ENCODE measurements at regions not wholly inside any gene's neighbourhood (a gene's known extent, or its start where the extent isn't known, plus 50 kb on each side); places are given as distances from the start of the nearest gene placed in this dataset.
A peak's percentile ranks its signal among the peaks of the same experiment; 100 is the strongest.
"Not testable (repeated sequence)": the region's sequence is repeated elsewhere in the genome, so short reads cannot be mapped to it uniquely, and the experiment has no call there.

DNA sequence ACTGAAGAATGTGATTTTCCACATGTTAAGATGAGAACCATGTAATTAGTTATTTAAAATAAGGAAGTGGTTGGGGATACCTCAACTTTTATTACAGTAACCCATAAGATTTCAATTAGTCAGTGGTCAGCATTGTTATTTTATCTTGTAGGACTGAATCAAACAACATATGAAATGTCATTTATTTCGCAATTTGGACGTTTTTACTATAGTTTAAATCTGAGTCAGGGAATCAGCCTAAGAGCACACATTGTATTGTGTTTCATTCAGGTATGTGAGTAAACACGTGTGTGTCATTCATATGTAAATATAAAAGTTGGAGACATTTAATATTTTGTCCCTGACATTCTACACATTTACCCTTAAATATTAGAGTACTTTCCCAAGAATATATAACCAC lies 1418.7 kb downstream of the GRIK2 start:
- DNase-seq: no peak

DNA sequence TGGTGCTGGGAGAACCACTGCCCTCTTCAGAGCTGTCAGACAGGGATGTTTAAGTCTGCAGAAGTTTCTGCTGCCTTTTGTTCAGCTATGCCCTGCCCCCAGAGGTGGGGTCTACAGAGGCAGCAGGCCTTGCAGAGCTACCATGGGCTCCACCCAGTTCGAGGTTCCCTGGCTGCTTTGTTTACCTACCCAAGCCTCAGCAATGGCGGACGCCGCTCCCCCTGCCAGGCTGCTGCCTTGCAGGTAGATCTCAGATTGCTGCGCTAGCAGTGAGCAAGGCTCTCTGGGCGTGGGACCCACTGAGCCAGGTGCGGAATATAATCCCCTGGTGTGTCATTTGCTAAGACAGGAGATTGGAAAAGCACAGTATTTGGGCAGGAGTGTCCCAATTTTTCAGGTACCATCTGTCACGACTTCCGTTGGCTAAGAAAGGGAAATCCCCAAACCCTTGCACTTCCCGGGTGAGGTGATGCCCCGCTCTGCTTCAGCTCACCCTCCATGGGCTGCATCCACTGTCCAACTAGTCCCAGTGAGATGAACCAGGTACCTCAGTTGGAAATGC lies 1415.5 kb downstream of the GRIK2 start:
- DNase-seq: not testable (repeated sequence)

DNA sequence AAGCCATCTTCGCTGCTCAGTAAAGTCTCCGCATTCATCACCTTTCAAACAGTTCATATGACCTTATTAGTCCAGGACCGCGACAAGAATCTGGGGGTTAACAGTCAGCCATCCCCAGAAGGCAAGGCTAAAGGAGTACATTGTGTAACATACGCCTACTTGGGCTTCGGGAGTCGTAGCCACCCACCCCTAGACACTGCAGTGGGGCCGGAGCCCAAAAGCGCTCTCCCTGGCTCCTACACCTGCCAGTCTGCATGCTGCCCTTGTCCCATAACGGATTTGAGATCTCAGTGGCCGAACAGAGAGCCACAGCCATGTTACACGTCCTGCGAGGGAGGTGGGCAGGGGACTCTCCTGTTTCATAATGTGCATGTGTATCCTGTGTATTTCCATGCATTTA lies 1405.5 kb downstream of the GRIK2 start:
- DNase-seq: no peak

DNA sequence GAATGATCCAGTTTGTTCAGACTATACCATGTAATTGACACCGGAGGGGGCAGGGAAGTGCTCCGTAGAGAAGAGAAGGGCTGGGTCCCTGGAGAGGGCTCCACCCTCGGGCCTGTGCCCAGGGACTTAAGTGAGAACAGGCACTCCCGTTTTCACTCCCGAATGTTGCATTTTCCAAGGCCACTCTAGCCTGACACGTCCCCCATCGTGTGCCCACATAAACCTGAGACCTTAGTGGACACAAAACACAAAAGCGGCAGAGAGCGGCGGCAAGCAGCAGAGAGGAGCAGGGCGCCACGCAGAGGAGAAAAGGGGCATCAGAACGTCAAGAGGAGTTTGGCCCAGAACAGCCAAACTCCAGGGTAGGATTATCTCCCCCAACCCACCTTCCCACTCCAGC lies 1405.1 kb downstream of the GRIK2 start:
- peak in 1 of 3 experiments; percentile 4 for DNase-seq

DNA sequence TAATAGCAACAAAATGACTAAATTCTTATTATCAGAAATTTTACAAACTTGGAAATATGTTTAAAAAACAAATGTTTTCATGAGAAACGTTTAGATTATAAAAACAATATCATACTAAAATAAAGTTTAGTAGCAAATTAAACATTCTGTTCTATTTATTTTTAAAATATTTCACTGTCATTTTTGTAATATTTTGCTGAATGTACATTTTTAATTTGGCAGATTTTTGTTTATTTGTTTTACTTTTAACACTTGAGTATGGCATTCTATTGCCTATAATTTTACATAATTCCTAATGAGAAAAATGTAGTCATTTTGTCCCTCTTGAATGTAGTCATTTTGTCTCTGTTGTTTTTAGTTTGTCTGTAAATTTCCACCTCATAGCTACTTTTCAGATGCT lies 1400.2 kb downstream of the GRIK2 start:
- no peak for DNase-seq

DNA sequence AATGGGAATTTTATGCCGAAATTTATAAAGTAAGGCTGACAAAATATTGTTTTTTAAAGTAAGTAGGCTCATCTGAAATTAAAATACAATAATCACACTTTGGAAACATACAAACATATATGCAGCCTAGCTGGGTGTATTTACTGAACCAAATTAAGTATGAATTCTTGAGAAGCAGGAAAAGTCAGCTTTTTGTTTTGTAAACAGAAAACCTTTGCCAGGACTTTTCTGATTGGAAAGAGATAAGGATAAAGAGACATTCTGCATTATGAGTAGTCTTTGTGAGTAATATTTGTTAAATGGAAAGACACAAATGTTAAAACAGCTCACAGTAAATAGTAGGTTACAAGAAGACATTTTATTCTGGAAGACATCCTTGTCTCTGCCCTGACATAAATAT lies 1380.8 kb downstream of the GRIK2 start:
- no peak for DNase-seq

DNA sequence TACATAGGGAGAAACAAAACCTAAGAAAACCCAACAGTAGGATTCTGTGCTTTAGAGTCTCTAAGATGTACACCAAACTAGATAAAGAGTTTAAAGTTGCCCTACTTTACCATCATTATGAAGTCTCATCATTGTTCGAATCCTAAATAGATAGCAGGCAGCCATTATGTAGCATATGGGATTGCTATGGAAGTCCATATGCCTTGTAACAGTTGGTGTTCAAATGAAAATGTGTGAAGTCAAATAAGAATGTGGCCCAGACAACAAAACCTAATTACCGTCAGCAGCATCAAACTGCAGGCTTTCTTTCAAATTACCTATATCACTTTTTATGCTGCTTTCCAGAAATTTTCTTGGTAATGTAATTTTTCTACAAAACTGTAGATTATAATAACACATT lies 1380.1 kb downstream of the GRIK2 start:
- no peak for DNase-seq

- no peak for DNase-seq
Observed at GRCh38 chr6:102766963-102767362, 1373.5 kb downstream of the GRIK2 start.

DNA sequence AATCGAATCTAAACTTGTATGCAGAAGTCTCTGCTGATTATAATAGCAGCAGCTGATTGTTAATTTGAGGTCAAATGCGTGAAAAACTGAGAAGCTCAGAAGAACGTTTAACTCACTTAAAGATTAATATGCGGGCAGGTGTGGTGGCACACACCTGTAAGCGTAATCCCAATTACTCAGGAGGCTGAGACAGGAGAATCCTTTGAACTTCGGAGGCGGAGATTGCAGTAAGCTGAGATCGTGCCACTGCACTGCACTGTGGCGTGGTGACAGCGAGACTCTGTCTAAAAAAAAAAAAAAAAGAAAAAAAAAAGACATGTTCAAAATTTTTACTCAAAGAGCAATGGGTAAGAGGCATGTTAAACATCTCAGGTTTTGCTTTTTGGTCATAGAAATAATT lies 1370.8 kb downstream of the GRIK2 start:
- DNase-seq: no peak

DNA sequence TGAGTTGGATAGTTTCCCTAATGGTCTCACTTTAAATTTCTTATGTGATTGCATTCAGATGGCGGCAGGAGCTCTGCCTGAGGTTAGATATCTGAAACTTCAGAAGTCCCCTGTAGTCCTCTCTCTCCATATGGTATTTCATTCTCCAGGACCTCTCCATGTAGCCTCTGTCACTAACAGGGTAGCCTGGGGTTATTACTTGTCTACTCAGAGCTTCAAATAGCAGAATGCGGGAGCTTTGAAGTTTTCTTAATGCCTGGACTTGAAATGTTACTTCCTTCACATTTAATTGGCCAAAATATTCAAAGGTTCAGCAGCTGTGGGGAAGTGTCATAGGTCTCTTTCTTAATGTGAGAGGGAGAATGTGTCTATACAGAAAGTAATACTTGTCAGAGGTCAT lies 1370.4 kb downstream of the GRIK2 start:
- DNase-seq: no peak

GRCh38 chr6:102761872-102762271 lies 1368.4 kb downstream of the GRIK2 start:
- no peak for DNase-seq

DNA sequence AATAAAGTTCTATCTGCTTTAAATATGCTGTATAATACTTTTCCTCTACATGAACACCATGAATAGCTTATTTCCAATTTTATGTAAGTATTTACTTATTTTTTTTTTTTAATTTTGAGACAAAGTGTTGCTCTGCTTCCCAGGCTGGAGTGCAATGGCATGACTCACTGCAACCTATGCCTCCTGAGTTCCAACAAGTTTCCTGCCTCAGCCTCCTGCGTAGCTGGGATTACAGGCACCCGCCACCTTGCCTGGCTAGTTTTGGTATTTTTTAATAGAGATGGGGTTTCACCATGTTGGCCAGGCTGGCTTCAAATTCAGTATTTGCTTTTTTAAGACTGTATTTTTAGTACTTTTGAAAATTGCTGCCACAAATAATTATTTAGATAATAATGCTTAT lies 1365.9 kb downstream of the GRIK2 start:
- DNase-seq: no peak

- DNase-seq: not testable (repeated sequence)
Observed at GRCh38 chr6:102758536-102758935, 1365.0 kb downstream of the GRIK2 start.

DNA sequence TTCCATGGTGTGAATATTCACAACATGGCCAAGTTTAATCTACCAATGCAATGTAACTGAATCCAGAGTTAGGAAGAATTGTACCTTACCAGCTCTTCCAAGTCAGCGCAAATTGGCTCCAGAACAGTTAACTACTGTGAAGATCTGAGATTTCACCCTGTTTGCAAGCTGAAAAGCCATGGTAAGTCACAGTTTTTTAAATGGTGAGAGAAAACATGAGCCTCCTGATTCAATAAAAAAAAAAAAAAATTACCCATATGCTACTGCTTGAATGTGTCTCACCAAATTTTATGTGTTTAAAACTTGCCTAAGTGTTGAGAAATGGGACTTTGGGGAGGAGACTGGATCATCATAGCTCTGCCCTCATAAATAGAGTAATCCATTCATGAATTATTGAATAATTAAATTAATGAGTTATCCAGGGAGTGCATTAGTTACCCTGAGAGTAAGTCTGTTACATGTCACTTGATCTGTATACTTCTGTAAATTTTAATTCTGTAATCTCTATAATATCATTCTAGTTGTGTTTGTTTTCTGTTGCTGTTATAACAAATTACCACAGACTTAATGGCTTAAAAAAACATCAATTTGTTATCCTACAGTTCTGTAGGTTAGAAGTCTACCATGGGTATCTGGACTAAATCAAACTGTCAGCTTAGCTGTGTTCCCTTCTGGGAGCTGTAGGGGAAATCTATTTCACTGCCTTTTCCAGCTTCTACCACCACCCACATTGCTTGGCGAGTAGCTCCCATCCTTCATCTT lies 1355.9 kb downstream of the GRIK2 start:
- DNase-seq: no peak

GRCh38 chr6:102746941-102747340 lies 1353.4 kb downstream of the GRIK2 start:
- DNase-seq: no peak

DNA sequence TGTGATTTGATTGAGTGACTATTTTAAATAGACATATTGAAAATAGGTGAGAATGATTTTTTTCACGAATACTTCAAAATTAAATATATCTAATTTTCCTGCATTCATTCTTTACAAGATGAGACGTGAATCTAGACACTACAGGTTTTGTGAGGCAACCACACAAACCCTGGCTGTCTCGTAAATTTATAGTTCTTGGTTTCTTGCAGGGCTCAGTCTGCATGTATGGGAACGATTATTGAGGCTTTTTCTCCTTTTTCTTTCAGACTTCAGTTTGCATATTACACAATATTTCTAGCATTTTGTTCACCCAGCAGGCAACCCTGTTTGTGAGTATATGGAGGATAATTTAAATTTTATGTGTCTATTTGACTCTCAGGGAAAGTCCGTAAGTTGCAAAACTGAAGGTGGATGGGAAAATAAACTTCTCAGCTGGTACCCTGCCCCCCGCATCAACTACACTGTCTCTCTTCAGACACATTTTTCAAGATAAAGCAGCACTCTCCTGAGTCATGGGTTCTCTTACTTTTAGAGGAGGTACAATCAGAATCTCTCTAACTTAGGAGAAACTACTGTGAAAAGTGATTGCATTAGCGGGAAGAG lies 1349.3 kb downstream of the GRIK2 start:
- no peak for DNase-seq

DNA sequence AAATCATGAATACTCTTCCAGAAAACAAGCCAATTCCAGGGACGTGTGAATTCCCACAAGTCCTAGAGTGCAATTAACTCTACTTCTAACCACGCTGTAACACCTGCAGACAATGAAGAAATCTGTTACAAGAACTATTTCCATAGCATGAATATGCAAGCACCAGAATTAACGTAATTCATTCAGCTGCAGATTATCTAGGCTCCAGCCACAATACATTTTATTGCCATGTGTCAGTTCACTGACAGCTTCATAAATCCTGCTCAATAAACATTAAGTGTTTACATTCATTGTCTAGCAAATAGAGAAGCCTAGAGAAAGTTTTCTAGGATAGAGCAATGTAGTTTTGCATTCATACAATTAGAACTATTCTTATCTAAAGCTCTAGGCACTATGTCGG lies 1348.5 kb downstream of the GRIK2 start:
- DNase-seq: peak in 2 of 3 experiments; percentile 23 to 71

DNA sequence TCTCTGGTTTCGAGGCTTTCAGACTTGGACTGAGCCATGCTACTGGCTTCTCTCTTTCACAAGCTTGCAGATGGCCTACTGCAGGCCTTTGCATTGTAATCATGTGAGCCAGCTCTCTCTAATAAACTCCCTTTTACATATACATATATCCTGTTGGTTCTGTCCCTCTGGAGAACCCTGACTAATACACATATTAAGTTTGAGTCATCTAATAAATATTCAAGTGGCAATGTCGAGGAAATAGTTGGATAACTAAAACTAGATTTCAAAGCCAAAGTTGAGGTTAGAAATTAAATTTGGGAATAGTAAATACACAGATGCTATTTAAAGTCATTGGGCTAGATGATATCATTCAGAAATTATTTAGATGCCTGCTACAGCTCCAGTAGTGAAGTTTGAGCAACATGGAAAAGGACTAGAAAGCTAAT lies 1343.4 kb downstream of the GRIK2 start:
- no peak for DNase-seq

GRCh38 chr6:102732898-102733297 lies 1339.4 kb downstream of the GRIK2 start:
- DNase-seq: no peak

DNA sequence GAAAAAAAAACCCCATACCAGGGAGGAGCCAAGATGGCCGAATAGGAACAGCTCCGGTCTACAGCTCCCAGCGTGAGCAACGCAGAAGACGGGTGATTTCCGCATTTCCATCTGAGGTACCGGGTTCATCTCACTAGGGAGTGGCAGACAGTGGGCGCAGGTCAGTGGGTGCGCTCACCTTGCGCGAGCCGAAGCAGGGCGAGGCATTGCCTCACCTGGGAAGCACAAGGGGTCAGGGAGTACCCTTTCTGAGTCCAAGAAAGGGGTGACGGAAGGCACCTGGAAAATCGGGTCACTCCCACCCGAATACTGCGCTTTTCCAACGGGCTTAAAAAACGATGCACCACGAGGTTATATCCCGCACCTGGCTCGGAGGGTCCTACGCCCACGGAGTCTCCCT lies 1328.6 kb downstream of the GRIK2 start:
- DNase-seq: not testable (repeated sequence)

- no peak for DNase-seq
Observed at GRCh38 chr6:102717737-102718456, 1324.4 kb downstream of the GRIK2 start.

- peak in 1 of 3 experiments; percentile 21 for DNase-seq
Observed at GRCh38 chr6:102717252-102717651, 1323.7 kb downstream of the GRIK2 start.

- DNase-seq: no peak
Observed at GRCh38 chr6:102701019-102701418, 1307.5 kb downstream of the GRIK2 start.

DNA sequence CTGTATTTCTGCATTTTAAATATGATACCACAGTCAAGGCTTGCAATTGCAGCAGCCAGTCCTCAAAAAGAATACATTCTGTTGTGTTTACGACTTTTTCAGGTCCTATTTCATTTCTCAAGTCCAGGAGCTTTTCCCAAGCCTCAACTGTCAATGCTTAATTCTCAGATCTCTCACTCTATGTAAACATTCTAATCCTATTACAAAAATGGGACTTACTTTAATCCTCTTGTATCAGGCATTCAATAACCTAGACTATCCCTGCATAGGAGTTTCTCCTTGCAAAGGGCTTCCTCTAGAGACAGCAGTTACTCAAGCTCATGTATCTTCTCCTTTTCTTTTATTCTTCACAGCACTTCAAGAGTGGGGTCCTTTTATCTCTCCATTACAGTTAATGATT lies 1293.0 kb downstream of the GRIK2 start:
- no peak for DNase-seq

Data from NCI-H1417 (cell line).